SHP77 treated with DMSO at 0.1 percent for 48 hours (cell line): ENCODE measurements at regions not wholly inside any gene's neighbourhood (a gene's known extent, or its start where the extent isn't known, plus 50 kb on each side); places are given as distances from the start of the nearest gene placed in this dataset.
"Not testable (repeated sequence)": the region's sequence is repeated elsewhere in the genome, so short reads cannot be mapped to it uniquely, and the experiment has no call there.

Experiments used
- DNase-seq: peaks from one replicate; lab custom pipeline; 2025; lab: John Stamatoyannopoulos, UW

DNA sequence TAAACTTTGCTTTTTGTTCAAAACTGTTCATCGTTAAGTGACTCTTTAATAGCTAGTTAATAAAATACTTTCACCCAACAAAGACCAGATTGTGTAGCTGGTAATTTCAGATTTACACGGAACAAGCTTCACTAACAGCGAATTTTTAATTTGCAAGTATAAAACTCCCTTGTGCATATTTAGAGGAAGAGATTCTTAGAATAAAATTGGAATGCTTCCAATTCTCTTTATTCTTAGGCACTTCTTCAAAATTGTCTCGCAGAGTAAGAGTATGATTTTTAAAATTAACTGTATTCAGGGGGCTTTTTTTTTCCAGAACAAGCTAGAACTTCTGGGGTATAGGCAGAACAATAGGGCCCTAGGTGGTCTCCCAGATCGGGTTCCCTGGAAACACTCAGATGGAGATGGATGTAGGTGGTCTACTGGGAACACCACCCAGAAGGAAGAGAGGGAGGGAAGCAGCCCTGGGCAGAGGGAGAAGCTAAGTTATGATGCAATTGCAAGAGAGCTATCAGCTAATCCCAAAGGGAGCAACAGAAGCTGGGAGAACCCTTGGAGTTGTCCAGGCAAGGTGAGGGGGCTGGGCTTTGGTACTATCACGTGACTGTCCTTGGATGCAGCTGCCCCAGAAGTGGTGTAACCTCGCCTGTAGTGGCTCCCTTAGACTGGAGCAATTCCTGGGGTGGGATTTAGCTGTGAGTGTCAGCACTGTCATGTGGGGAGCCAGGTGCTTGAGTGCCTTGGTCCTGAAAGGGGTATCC is 151.7 kb upstream of the ASB18 start:
- DNase-seq: no peak

DNA sequence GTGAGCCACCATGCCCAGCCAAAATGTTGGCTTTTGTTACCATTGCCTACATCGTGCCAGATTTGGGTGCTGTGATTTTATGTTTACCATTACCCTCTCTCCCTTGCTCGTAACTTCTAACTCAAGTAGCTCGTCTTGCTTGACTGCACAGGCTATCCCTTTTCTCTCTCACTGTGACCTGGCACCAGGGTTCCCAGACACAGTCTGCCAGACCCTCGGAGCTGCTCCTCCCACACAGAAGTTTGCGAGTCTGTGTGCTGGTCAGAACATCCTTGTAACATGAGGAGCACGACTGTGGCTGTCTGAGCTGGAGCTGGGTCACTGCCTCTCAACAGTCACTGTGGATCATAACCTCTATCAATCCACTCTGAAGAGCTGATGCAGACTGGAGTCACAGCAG is 152.5 kb upstream of the ACKR3 start:
- no peak for DNase-seq

DNA sequence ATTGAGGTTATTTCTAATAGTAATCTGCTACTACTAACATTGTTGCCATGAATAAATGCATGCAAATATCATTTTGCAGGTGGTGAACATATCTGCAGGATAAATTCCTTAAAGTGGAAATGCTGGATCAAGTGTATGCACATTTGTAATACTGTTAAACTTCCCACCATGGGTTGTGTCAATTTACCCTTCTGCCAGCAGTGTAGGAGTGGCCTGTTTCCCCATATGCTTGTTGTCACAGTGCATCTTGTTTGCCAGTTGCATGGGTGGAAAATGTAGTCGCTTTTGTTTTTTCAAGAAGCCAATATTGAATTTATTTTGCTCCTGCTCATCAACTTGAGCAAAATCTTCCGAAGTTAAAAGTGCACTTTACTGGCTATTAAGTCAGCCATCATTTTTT is 139.0 kb upstream of the ACKR3 start:
- no peak for DNase-seq

DNA sequence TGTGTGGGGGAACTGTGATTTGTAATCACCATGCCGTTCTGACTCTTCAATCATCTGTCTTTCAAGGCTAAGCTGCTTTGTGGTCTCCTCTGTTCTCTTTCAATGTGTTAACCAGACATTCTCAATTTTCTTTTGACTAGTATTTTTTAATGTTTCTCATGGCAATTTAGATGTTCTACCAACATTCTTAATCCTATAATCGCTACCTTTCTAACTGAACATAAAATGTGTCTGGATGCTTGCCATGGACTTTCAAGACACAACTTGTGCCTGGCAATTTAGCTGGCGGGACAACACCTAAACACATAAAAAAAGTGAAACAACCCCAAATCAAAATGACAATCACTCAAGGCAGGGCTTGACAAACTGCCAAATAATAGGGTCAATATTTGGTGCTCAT is 135.0 kb upstream of the ACKR3 start:
- DNase-seq: no peak

DNA sequence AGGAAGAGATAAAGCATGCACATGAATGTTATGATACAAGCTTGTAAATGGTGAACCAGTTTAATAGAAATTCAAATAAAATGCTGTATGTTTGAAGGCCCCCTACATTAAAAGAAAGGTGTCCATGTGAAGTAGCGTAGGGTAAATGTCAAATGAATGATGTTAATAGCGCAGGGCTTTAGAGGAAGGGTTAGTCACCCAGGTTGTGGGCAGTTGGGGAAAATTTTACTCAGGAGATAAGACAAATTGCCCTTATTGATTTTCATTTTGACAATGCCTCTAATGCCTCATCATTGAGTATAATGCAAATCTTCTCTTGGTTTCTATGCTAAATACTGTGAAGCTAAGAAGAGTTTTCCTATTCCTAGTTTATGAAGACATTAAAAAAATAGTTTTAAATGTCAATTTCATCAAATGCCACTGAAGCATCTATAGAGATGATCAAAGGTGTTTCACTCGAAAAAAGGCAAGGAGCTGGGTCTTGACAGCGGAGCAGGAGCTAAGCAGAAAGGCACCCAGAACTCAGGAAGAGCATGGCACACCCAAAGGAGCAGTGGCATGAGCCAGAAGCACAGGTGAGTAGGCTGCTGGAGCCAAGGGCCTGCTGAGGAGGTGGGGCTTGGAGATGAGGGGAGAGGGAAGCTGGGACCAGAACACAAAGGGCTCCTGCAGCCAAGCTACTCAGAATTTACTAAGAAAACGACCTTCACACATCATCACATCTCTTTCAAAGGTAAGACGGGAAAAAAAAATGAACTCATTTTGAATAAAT is 129.3 kb upstream of the ACKR3 start:
- DNase-seq: no peak

DNA sequence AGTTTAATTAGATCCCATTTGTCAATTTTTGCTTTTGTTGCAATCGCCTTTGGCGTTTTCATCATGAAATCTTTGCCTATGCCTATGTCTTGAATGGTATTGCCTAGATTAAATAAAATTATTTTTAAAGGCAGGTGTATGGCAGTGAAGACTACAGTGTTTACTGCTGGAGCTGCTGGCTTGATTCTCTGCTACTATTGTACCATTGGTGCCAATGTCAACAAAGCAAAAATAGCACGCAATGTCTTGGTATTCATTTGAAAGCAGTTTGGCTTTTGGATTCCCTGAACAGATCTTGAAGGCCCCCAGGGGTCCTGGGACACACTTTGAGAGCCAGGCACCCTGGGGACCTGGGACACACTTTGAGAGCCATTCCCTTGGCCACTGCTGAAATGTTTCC is 125.4 kb upstream of the ACKR3 start:
- no peak for DNase-seq

DNA sequence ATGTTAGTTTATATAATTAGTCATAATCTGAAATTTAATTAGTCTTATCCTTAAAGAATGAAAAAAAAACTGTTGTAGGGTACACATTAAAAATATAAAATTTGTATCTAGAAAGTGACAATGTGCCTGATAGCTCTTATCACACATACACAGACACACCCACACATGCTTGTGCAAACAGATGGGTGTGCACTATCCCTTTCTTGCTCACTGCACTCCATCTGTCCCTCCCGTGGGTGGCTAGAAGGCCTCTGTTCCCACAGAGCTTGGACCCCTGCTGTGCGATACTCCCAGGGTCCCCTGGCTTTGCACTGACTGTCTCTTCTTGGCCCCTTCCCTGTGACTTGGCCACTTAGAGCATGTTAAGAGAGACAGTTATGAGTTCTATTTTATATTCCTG is 123.9 kb upstream of the ACKR3 start:
- no peak for DNase-seq

DNA sequence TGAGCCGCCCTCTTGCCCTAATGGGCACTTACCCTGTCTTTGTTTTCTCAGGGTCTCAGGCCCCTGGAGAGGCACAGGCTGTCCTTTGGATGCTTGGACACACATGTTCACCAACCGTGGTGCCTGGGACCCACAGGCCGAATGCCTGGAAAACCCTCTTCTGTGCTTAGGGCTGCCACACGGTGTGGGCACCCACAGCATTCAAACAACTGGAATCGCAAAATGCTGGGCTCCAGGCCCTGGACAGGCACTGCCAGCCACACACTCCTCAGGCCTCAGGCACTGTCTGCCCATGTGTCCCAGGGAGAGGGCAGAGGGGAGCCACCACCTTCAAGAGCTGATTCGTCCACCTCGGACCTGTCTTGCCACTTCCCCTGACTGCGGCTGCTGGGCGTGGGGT is 123.1 kb upstream of the ACKR3 start:
- DNase-seq: no peak

DNA sequence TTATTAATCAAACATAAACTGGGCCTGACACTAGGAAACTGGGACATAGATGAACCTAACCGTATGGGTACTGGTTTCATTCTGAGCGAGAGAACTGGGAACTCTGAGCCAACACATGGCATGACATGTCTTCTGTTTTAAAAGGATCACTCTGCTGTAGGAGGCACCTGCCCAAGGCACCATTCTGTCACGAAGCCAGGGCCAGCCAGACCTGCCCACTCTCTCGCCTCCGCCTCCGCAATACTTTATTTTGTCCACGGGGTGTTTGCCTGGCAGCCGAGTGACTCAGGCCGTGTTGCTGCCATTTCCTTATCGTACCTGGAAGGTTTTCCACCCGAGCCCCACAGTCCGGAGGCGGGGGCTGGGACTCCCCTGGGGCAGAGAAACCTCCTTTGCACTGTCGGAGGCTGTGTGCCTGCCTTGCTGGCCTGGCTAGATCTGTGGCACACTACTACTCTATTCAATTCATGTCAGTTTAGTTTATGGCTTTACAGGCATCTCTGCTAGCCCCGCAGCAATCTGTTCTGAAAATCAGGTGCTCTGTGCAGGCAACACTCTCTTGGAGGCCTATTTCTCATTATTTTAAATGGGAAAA is 120.4 kb upstream of the ACKR3 start:
- DNase-seq: no peak

DNA sequence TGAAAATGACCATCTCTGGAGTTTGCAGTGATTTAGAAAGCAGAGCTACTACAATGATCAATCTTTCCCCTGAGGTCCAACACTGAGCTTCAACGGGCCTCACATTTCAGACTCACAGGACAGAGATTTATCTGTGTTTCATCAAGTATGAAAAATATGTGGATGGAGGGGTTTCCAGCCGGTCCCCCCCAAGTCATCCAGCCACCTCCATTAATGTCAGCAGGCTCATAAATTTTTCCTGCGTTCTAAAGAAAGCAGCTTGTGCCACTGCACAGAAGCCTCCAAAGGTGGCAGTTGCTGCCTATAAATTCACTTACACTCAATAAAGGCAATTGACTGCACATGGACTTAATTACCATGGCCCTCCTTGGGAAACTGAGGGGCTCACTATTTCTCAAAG is 117.4 kb upstream of the ACKR3 start:
- no peak for DNase-seq

DNA sequence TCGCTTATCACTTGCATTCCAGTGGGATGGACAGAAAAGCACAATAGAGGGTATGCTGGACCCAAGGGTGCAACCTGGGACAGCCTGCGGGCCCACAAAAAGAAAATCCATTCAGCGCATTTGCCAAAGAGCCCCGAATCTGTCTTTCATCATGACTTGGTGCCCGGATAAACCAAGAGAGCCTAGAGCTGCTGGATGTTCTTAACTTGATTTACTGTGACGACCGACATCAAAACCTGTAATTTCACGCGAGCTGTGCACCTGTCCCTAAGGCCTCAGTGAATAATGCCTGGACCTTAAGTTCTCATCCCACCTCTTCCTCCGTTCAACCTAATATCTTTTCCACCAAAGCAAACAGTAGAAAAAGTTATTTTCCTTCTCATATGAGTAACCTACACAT is 115.5 kb upstream of the ACKR3 start:
- DNase-seq: no peak

DNA sequence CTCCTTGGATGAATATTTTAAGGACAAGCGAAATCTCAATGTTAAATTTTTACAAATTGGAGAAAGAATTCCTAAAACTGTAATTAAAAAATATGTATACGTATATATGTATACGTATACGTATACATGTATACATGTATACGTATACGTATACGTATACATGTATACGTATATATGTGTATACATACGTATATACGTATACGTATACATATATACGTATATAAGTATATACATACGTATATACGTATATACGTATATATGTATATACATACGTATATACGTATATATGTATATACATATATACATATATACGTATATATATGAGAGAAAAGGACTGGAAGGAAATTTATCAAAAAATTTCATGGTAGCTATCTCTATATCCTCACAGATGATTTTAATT is 110.2 kb upstream of the ACKR3 start:
- DNase-seq: no peak

DNA sequence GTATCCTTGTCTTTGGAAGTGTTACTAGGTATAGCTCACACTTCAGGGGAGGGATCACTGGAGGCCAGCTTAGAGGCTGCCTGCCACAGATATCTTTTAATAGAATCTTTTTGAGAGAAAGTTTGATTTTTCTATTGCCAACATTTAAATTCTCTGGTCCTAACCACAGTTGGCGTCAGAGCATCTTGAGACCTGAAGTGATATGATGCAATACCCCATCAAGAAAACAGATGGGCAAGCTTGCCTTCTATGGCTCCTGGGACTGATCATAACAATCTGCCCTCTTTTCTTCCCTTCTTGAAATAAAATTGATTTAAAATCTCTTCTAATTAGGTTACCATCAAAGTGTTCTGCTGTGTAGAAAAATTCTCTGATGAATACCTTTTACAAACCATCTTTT is 105.5 kb upstream of the ACKR3 start:
- DNase-seq: no peak

DNA sequence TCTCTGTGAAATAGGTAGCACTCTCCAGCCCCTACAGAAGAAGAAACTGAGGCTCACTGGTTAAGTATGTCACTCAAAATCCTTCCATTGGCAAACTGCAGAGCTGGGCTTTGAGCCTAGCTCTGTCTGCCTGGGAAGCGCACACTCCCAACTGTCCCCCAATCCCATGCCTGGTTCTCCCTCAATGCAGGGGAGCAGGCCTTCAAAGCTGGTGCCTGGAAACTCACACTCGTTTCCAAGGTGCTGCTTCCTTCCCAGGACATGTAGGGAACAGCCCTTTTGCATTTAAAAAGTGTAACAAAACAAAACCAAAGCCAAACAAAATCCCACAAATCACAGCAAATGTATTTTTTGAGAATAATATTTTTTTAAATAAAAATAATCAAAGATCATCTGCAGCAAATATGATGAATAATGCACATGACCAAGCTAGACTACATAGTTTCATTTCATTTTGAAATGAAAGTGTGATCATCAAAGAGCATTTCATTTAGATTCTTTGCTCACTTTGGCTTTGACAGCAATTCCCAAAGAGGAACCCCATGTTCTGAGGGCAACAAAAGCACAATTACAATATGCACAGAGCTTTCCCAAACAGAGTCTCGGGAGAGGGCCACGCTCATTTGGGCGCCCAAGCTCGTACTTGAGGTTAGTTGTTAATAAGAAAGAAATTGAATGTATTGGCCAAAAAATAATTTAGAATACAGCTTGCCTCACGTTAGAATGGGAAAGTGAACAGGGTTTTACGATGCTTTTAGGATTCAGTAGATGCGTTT is 96.7 kb upstream of the ACKR3 start:
- DNase-seq: no peak

DNA sequence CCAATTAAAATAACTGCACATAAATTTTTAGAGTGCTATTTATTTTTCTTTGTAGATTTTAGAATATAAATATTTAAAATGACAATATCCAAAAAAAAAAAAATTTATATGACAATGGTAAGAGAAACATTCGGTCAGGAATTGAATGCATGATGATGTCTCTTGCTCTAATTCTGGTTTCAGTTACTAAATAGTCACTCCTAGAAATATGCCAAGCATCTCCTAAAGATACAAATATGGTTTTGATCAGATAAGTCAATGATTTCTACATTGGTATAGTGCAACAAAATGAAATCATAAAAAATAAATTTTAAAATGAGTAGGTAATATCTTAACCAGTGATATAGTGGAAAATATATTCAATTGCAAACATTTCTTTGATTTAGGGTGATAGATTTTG is 95.9 kb upstream of the ACKR3 start:
- DNase-seq: no peak

DNA sequence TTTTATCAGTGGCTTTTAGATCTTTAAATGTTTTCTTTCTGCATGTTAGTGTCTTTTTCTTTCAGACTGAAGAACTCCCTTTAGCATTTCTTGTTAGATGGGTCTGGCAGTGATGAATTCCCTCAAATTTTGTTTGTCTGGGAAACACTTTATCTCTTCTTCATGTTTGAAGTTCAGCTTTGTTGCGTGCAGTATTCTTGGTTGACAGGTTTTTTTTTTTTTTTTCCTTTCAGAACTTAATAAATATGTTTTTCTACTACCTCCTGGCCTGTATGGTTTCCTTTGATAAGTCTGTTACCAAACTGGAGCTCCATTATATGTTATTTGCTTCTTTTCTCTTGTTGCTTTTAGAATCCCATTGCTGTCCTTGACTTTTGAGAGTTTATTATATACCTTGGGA is 89.8 kb upstream of the ACKR3 start:
- DNase-seq: no peak

DNA sequence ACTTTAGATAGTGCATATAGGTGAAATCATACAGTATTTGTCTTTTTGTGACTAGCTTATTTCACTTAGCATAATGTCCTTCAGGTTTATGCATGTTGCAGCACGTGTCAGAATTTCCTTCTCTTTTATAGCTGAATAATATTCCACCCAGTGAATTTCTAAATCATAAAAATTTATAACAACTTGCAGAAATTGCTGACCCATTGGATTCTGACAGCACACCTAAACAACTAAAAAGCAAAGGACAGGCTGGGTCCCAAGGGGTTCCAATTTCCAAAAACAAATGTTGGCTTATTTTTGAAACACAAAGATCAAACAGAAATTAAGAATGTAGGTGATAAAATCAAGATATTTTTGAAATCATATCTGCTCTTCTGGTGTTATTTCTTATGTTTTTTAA is 86.5 kb upstream of the ACKR3 start:
- DNase-seq: no peak

DNA sequence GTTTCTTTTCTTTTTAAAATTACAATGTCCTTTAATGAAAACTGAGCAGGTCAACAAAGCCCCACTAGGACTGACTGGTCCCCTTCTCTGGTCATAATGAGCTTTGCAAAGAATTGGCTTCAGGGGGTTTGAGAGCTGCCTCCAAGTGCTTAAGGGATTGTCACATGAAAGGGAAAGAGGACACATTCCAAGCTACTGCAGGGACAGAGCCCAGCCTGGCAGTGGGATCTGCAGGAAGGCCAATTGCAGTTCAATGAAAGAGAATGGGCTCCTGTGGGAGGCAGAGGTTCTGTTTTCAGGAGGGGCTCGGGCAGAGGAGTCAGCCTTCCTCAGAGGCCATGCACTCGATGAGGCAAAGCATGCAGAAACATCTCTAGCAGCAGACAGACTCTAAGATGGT is 84.1 kb upstream of the ACKR3 start:
- no peak for DNase-seq

DNA sequence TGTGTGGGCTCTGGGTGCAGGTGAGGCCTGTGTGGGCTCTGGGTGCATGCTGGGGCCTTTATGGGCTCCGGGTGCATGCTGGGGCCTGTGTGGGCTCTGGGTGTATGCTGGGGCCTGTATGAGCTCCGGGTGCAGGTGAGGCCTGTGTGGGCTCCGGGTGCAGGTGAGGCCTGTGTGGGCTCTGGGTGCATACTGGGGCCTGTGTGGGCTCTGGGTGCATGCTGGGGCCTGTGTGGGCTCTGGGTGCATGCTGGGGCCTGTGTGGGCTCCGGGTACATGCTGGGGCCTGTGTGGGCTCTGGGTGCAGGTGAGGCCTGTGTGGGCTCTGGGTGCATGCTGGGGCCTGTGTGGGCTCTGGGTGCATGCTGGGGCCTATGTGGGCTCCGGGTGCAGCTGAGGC is 80.5 kb upstream of the ACKR3 start:
- DNase-seq: not testable (repeated sequence)

DNA sequence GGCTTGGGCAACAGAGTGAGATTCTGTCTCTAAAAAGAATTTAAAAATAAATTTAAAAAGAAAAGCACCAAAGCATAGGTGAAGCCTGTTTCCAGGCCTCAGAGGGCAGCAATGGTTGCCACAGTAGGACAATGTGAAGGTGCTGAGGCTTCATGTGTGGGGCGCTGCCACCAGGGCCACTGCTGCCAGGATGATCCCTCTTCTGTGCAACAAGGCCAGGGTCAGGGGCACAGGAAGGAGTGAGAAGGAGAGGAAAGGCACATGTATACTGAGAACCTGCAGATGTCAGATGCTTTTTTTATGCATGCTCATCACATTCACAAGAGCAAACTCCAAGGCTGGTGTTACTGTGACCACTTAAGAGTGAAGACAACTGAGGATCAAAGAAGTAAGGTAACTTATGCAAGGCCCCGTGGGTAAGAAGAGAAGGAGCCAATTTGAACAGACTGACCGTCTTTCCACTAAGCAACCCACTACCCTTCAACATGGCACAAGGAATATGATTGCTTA is 79.7 kb upstream of the ACKR3 start:
- no peak for DNase-seq

DNA sequence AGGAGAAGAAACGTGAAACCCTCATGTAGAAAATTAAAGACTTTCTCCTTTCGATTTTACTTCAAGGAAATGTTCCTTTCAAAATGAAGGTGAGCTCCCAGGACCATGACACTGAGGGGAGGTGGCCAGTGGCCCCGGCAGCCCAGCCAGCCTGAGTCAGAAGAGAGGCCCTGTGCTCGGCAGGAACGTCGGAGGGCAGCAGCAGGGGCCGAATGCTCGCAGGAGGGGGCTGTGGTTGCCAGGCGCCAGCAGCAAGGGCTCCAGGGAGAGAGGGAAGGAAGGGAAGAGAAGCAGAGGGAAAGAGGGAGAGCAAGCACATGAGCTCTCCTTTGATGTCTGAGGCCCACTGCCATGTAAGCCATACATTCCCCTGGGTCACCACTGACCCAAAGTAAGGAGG is 73.3 kb upstream of the ACKR3 start:
- DNase-seq: no peak

DNA sequence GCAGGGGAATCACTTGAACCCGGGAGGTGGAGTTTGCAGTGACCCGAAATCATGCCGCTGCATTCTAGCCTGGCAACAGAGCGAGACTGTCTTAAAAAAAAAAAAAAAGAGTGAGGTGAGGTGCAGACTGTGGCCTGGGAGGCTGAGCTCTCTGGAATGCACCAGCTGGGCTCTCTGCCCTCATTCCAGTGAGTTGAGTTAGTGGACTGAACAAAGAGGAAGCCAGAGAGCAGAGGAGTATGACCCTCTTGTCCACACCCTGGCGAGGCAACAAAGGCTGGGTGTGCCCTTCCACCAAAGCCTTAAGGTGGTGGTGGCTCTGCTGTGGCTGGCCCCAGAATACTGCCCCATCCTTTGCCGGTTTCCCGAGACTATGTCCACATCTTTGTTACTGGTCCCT is 71.3 kb upstream of the ACKR3 start:
- no peak for DNase-seq
